GM12864 (cell line): ENCODE measurements at regions not wholly inside any gene's neighbourhood (a gene's known extent, or its start where the extent isn't known, plus 50 kb on each side); places are given as distances from the start of the nearest gene placed in this dataset.

ENCODE experiments used
- DNase-seq: peaks from one replicate; pipeline ENCODE4 v3.0.0-alpha.2; 2011; ENCODE audit warnings: low read depth
- H3K4me3 ChIP-seq: 2 replicates; pipeline ENCODE4 v1.5.1; 2011; ENCODE audit warnings: mild to moderate bottlenecking, low read depth, low read length, control low read depth
- CTCF ChIP-seq: IDR thresholded peaks from 2 replicates; pipeline ENCODE4 v1.5.1; 2011; ENCODE audit warnings: low read depth, mild to moderate bottlenecking, moderate library complexity, low read length, control low read depth, inconsistent platforms; ENCODE audit errors: missing control alignments

- no peak for TF ChIP-seq CTCF
- H3K4me3 ChIP-seq, result no peak overlapping the region
- no peak for DNase-seq
Observed at GRCh38 chrX:39047174-39047573, 245.9 kb downstream of the MID1IP1 start.

- TF ChIP-seq CTCF, result no peak
- H3K4me3 ChIP-seq, result no peak overlapping the region
- DNase-seq, result no peak
Observed at GRCh38 chrX:39049975-39050374, 248.7 kb downstream of the MID1IP1 start.

- H3K4me3 ChIP-seq, result no peak overlapping the region
- no peak for DNase-seq
- TF ChIP-seq CTCF, result no peak
Observed at GRCh38 chrX:39050427-39050826, 249.2 kb downstream of the MID1IP1 start.

GRCh38 chrX:39052751-39053150 lies 251.5 kb downstream of the MID1IP1 start:
- no peak for DNase-seq
- H3K4me3 ChIP-seq, result no peak overlapping the region
- no peak for TF ChIP-seq CTCF

GRCh38 chrX:39058724-39059123 lies 257.5 kb downstream of the MID1IP1 start:
- no peak for DNase-seq
- H3K4me3 ChIP-seq, result no peak overlapping the region
- TF ChIP-seq CTCF, result no peak

GRCh38 chrX:39059866-39060265 lies 258.6 kb downstream of the MID1IP1 start:
- DNase-seq, result no peak
- no peak for TF ChIP-seq CTCF
- no peak overlapping the region for H3K4me3 ChIP-seq

- TF ChIP-seq CTCF, result no peak
- DNase-seq, result no peak
- H3K4me3 ChIP-seq, result no peak overlapping the region
Observed at GRCh38 chrX:39063037-39063436, 261.8 kb downstream of the MID1IP1 start.
